Activated CD8-positive, alpha-beta memory T cell treated with anti-CD3 and anti-CD28 coated beads, Interleukin-2, amount 10 ng/mL, durations not matched to agents 7 days and 5 days (primary cell): ENCODE measurements at regions not wholly inside any gene's neighbourhood (a gene's known extent, or its start where the extent isn't known, plus 50 kb on each side); places are given as distances from the start of the nearest gene placed in this dataset.

ENCODE experiments used
- ATAC-seq: fragments of 150-1000 bp; cut with Tn5 transposase; one replicate; pipeline ENCODE4 v1.10.0; 2021; ENCODE audit warnings: moderate library complexity
- CTCF ChIA-PET: fragments of 350-600 bp; sonication (Branson Sonifier 250); formaldehyde crosslinking; loops from one replicate; lab custom pipeline; 2021; ENCODE audit warnings: antibody characterized with exemption; lab: Charles Lee
- DNase-seq: peaks from one replicate; pipeline ENCODE4 v3.0.0-alpha.2; 2020
- H3K27ac Mint-ChIP-seq: one replicate; pipeline ENCODE4 v1.8.0; 2021; ENCODE audit warnings: mild to moderate bottlenecking, mixed read lengths
- H3K27me3 Mint-ChIP-seq: one replicate; pipeline ENCODE4 v1.8.0; 2021; ENCODE audit warnings: mixed read lengths
- H3K36me3 Mint-ChIP-seq: one replicate; pipeline ENCODE4 v1.8.0; 2021; ENCODE audit warnings: mild to moderate bottlenecking, mixed read lengths
- H3K4me1 Mint-ChIP-seq: one replicate; pipeline ENCODE4 v1.8.0; 2021; ENCODE audit warnings: mixed read lengths
- H3K4me3 Mint-ChIP-seq: one replicate; pipeline ENCODE4 v1.8.0; 2021; ENCODE audit warnings: mild to moderate bottlenecking, moderate library complexity, mixed read lengths
- H3K9me3 Mint-ChIP-seq: one replicate; pipeline ENCODE4 v1.8.0; 2022; ENCODE audit warnings: low read depth, mixed read lengths

DNA sequence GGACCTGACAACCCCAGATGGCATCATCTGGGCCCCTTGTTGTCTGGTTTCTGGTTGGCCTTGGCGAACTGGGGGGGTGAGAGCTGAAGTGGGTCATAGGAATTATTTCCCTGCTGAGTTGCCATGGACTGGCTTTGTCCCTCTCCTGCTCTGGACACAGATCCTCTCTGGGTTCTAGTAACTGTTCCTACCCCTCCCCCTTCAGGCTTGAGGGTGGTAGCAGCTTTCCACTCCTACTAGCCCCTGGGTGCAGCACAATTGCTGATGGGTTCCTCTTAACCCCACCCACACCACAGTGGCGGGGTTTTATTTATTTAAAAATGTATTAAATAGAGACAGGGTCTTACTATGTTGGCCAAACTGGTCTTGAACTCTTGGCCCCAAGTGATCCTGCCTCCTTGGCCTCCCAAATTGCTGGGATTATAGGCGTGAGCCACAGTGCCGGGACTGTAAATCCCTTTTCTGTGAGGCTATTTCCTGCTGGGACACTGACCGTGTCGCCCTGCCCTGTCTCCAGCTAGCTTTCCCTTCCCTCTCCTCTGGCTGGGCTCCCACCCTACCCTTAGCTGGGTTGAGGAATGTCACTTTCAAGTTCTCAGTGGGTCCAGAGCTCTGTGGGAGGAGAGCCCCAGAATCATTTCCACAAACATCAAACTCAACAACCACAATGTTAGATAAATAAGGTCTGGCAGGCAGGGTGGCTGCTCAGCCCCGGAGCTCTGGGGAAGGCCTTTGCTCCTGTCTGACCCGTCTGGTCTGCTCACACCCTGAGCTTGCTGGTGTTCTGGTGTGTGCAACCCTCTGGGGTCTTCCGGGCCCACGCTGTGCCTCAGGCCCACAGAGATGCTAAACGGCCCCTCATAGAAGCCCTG is 112.7 kb upstream of the WNT4 start:
- Mint-ChIP-seq H3K27ac (no peak overlapping the region), H3K4me3 (no peak overlapping the region), H3K27me3 (peaks cover 19% of the 10 kb centered on the region), H3K4me1 (no peaks in the 10 kb centered on the region), H3K9me3 (no peaks in the 10 kb centered on the region), H3K36me3 (no peaks in the 10 kb centered on the region)
- DNase-seq (no peak), ATAC-seq (no peak)
- CTCF ChIA-PET, result no interaction called here

DNA sequence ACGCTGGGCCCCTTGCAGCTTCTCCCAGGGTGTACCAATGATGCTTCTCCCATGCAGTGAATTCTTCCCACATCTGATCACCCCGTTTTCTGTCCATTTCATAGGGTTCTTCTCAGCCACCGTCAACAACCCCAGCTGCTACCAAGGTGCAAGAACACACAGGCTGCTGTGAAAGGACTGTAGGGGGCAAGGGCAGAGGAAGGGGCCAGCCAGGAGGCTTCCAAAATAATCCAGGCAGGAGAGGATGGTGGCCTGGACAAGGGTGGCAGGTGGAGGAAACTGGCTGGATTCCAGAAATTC is 113.3 kb upstream of the WNT4 start:
- ATAC-seq (no peak), DNase-seq (no peak)
- no peaks in the 10 kb centered on the region for H3K9me3 Mint-ChIP-seq
- no peak overlapping the region for H3K27ac Mint-ChIP-seq
- H3K4me3 Mint-ChIP-seq, result no peak overlapping the region
- no peaks in the 10 kb centered on the region for H3K36me3 Mint-ChIP-seq
- CTCF ChIA-PET, result no interaction called here
- H3K27me3 Mint-ChIP-seq, result peaks cover 19% of the 10 kb centered on the region
- H3K4me1 Mint-ChIP-seq, result no peaks in the 10 kb centered on the region

DNA sequence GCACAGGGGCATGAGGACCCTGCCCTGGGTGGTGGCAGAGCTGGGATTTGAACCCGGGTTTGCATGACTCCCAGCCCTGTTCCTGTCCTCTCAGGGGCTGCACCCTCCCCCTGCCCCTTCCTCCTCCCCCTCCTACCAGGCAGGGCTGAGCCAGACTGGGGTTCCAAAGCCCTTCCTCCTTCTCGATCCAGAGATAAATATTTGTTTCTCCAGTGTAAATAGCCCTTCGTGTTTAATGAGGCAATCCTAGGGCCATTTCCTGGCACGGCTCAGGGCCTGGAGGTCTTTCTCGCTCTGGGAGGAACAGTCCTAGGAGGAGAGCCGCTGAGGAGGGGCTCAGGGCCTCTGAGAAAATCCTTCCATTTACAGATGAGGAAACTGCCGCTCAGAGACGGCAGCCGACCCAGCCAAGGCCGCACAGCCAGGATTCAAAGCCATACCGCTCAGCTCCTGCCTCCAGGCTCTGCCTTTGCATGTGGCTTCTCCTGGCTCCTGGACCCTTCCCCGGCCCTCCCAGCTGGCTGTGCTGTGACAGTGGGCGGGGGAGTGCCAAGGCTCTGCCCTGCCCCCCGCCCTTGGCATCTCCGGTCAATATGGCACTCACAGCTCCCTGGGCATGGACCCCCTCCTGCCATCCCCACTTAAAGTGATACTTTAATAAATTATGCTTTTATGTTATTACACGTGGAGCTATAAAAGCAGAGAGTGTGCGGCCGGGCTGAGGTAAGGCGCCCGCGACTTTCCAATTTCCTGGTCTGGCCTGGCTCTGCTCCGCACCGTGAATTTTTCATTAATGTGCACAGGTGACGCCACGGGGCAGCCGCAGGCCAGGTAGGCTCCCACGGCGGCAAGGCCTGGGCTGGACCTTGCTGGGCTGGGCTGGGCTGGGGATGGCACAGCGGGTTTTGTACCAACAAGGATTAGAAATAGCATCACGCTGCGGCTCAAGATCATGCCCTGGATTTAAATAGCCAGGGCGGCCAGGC is 114.7 kb upstream of the WNT4 start:
- H3K9me3 Mint-ChIP-seq, result no peaks in the 10 kb centered on the region
- DNase-seq, result no peak
- no peak overlapping the region for H3K4me3 Mint-ChIP-seq
- peaks cover 11% of the 10 kb centered on the region for H3K27me3 Mint-ChIP-seq
- H3K4me1 Mint-ChIP-seq, result no peaks in the 10 kb centered on the region
- H3K27ac Mint-ChIP-seq, result no peak overlapping the region
- CTCF ChIA-PET, result no interaction called here
- ATAC-seq, result no peak
- H3K36me3 Mint-ChIP-seq, result no peaks in the 10 kb centered on the region

DNA sequence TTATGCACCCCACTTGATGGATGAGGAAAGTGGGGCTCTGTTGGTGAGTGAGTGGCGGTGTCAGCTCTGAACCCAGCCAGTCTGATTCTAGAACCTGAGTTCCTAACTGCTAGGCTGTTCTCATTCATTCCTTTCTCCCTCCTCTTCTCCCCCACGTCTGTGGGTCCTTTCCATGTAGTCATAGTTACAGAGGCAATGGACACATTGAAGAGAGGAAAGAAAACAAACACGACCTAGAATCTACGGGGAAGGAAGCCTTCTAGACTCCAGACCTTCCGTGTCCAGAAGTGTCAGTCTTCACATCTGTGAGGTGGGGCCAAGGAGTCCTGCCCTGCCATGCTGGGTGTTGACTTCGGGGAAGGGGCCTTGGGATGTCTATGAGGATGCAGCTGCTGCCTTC is 115.8 kb upstream of the WNT4 start:
- CTCF ChIA-PET, result no interaction called here
- DNase-seq (no peak), ATAC-seq (no peak)
- H3K36me3 Mint-ChIP-seq, result no peaks in the 10 kb centered on the region
- H3K9me3 Mint-ChIP-seq, result no peaks in the 10 kb centered on the region
- H3K4me1 Mint-ChIP-seq, result no peaks in the 10 kb centered on the region
- no peak overlapping the region for H3K27ac Mint-ChIP-seq
- peaks cover 2% of the 10 kb centered on the region for H3K27me3 Mint-ChIP-seq
- H3K4me3 Mint-ChIP-seq, result no peak overlapping the region

DNA sequence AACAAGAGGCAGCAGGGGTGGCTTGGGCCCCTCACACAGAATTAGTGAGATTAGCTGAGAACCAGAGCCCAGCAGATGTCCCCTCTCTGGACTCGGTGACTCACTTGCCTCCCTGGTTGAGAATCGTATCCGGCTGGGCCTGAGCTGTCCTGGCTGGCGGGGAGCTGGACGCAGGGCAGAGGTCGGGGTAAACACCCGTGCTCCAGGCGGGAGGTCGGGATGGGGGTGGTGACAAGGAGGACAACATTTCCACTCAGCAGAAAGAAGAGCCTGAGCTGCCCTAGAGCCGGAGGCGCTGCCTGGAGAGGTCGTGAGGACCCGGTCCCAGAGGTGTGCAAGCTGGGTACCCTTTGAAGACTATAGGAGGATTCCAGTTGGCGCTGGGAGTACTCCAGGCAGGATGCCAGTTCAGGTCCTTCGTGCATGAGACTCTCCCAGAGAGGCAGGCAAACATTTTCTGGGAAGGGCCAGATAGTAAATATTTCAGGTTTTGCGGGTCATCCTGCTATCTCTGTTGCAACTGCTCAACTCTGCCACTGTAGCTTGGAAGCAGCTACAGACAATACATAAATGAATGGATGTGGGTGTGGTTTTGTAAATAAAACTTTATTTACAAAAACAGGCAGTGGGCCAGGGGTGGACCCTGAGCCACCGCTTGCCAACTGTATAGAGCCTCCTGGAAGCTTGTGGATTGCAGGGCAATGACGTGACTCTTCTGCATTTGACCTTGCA is 116.8 kb upstream of the WNT4 start:
- CTCF ChIA-PET, result no interaction called here
- ATAC-seq (no peak), DNase-seq (no peak)

DNA sequence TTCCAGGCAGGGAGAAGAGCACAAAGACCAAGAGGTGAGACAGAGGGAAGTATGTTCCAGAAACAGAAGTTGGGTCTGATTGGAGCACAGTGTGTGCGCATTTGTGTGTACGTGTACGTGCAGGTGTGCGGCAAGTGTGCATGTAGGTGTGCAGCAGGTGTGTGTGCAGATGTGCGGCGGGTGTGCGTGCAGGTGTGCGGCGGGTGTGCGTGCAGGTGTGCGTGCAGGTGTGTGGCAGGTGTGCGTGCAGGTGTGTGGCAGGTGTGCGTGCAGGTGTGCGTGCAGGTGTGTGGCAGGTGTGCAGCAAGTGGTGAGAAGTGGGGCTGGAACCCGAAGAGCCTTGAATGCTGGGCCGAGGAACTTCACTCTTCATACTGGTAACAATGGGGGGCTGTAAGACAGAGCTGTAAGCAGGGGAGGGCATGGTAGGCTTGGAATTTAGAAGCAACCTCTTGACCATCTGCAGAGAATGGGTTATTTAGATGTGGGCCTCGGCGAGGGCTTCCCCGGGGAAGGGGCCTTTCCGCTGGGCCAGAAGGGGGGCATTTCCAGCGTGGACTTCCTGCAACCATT is 118.0 kb upstream of the WNT4 start:
- peaks cover 2% of the 10 kb centered on the region for H3K27me3 Mint-ChIP-seq
- DNase-seq (no peak), ATAC-seq (no peak)
- H3K4me3 Mint-ChIP-seq, result no peak overlapping the region
- CTCF ChIA-PET, result no interaction called here
- H3K9me3 Mint-ChIP-seq, result no peaks in the 10 kb centered on the region
- H3K4me1 Mint-ChIP-seq, result no peaks in the 10 kb centered on the region
- H3K27ac Mint-ChIP-seq, result no peak overlapping the region
- no peaks in the 10 kb centered on the region for H3K36me3 Mint-ChIP-seq

More for the DNA sequence above, 116.8 kb upstream of the WNT4 start:
- H3K27me3 Mint-ChIP-seq, result peaks cover 2% of the 10 kb centered on the region
- H3K27ac Mint-ChIP-seq, result no peak overlapping the region
- H3K36me3 Mint-ChIP-seq, result no peaks in the 10 kb centered on the region
- no peaks in the 10 kb centered on the region for H3K4me1 Mint-ChIP-seq
- H3K4me3 Mint-ChIP-seq, result no peak overlapping the region
- no peaks in the 10 kb centered on the region for H3K9me3 Mint-ChIP-seq

DNA sequence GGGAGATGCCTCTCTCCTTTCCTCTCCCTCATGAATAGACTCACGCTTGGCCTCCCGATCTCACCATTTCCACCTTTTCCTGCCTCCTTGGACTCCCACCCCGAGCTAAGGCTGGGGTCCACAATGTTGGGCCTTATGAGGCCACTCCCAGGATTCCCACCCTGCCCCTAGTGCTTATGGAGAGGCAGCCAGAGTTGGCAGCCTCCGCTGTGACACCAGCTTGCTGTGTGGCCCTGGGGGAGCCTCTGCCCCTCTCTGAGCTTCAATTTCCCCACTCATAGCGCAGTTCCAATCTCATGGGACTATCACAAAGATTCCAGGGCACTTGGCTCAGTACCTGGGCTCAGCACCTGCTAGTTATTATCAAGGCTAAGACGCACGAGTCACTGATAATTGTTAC is 118.7 kb upstream of the WNT4 start:
- no peak for ATAC-seq
- Mint-ChIP-seq H3K4me1 (no peaks in the 10 kb centered on the region), H3K36me3 (no peaks in the 10 kb centered on the region), H3K27ac (no peak overlapping the region), H3K27me3 (peaks cover 2% of the 10 kb centered on the region), H3K9me3 (no peaks in the 10 kb centered on the region), H3K4me3 (no peak overlapping the region)
- DNase-seq, result no peak
- CTCF ChIA-PET, result no interaction called here

DNA sequence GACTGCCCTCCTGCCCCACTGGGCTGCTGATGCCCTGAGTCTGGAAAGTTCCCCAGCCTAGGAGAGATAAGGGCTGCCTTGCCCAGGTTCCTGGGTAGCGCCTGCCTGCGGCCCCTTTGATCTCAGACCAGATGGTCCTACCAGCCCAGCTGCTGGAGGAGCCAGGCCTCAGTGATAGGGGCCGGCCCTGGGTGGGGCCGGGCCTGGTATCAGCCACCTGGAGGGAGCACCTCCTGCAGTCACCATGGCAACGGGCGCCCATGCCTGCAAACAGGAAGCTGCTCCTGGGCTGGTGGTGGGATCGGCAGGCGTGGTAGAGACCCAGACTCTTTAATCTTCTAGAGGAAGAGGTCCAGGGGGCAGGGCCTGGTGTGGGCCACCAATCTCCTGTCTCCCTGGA is 119.7 kb upstream of the WNT4 start:
- no peak for ATAC-seq
- no peaks in the 10 kb centered on the region for H3K36me3 Mint-ChIP-seq
- H3K4me1 Mint-ChIP-seq, result no peaks in the 10 kb centered on the region
- CTCF ChIA-PET, result no interaction called here
- no peak for DNase-seq
- peaks cover 2% of the 10 kb centered on the region for H3K27me3 Mint-ChIP-seq
- no peak overlapping the region for H3K4me3 Mint-ChIP-seq
- H3K9me3 Mint-ChIP-seq, result no peaks in the 10 kb centered on the region
- H3K27ac Mint-ChIP-seq, result no peak overlapping the region

DNA sequence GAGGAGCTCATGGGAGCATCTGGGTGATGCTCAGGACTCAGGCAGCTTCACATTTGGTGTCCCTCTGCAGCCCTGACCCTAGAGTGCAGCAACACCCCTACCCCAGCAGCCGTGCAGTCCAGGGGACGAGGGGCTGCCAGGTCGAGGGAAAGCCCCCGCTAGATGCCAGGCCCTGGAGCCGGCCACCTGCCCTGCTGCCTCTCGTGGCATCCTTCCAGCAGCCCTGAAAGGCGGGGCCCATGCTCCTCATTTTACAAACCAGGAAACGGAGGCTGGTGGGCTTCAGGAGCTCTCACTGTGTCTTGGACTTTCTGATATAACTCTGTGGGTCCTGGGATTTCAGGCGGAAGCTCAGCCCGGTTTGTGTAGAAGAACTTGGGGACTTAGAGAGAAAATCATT is 120.5 kb upstream of the WNT4 start:
- no peak for DNase-seq
- no peaks in the 10 kb centered on the region for H3K4me1 Mint-ChIP-seq
- CTCF ChIA-PET, result no interaction called here
- no peak overlapping the region for H3K27ac Mint-ChIP-seq
- H3K27me3 Mint-ChIP-seq, result peaks cover 2% of the 10 kb centered on the region
- ATAC-seq, result no peak
- H3K4me3 Mint-ChIP-seq, result no peak overlapping the region
- no peaks in the 10 kb centered on the region for H3K36me3 Mint-ChIP-seq
- H3K9me3 Mint-ChIP-seq, result no peaks in the 10 kb centered on the region

DNA sequence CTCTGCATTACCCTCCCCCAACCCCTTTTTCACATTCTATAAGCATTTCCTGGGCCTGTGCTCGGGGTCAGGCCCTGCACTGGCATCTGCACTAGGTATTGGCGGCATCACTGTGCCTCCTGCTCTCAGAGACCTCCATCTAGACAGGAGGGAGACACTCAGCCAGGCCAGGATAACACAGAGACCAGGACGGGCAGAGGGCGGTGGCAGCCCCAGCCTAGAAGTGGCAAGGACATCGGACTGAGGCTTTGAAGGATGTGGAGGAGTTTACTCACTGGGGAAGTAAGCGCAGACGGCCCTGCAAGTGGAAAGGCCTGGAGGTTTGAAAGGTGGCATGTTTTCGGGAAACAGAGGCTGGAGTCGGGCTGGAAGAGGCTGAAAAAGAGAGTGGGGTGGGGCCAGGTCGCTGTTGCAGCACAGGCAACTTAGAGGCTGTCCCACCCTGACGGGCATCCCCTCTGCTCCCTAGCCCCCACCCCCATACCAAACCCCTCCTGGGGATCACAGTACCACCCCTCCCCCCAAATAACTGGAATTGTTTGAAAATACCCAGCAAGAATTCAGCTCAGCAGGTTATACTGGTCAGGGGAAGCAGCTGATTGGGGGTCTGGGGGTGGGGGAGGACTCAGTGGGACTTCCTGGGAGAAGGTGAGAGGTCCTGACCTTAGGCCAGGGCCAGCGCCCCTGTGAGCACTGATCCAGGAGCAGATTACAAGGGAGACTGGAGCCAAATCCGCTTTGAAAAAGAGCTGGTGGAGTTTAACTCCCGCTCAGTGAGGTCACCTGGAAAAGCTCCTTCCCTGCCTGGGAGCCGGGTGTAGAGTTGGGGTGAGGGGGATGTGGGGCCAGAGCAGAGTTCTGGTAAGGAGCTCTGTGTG is 121.8 kb upstream of the WNT4 start:
- H3K4me1 Mint-ChIP-seq, result no peaks in the 10 kb centered on the region
- H3K36me3 Mint-ChIP-seq, result no peaks in the 10 kb centered on the region
- peaks cover 2% of the 10 kb centered on the region for H3K27me3 Mint-ChIP-seq
- no peak overlapping the region for H3K4me3 Mint-ChIP-seq
- CTCF ChIA-PET, result no interaction called here
- no peak overlapping the region for H3K27ac Mint-ChIP-seq
- no peak for DNase-seq
- ATAC-seq, result no peak
- no peaks in the 10 kb centered on the region for H3K9me3 Mint-ChIP-seq

DNA sequence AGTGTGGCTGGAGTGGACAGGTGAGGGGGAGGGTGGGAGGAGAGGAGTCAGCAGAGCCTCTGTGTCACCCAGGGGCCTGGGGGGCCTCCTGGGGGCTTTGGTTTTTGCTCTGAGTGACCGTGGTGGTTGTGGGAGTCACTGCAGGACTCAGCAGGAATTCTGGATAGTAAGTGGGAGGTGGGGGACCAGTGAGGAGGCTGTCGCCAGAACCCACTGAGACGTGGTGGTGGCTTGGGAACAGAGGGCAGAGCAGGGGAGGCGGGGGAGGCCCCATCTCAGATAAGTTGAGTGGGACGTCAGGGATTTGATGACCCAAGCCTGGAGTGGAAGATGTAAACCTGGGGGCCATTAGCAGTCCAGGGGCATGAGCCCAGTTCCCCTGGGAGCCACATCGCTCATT is 123.2 kb upstream of the WNT4 start:
- Mint-ChIP-seq H3K36me3 (no peaks in the 10 kb centered on the region), H3K27me3 (no peaks in the 10 kb centered on the region), H3K4me1 (no peaks in the 10 kb centered on the region), H3K27ac (no peak overlapping the region), H3K9me3 (no peaks in the 10 kb centered on the region), H3K4me3 (no peak overlapping the region)
- ATAC-seq (no peak), DNase-seq (no peak)
- CTCF ChIA-PET, result no interaction called here

DNA sequence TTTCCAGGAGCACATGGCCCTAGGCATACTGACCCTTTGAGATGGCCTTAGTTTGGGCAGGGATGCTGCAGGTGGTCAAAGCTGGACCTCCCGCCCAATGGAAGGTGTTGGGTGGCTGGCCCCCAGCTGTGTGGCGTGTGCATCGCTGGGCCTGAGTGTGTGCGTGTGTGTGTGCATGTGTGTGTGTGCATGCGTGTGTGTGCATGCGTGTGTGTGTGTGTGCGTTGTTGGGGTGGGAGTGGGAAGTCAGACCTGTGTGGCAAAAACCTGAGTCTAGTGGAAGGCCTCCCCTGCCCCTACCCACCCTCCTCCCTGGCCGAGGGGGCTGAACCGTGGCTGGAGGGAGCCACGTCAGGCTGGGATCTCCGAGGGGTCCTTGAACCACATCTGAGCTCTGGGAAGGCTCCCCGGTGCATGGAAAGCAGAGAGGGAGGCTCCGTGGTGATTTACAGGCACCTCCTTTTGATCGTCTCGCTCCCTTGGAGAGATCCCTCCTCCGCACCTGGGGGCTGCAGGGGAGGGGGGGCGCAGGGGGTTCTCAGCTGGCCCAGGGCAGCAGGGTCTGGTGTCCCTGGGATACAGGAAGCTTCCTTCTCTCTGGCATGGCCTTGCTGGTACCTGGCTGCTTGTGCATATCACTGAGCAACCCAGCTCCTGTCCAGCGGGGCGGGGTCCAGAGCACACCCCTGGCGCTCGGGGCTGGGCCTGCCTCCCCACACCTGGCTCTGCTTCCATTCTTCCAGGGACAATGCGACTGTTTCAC is 124.7 kb upstream of the WNT4 start:
- no peaks in the 10 kb centered on the region for H3K4me1 Mint-ChIP-seq
- CTCF ChIA-PET, result no interaction called here
- no peak overlapping the region for H3K27ac Mint-ChIP-seq
- H3K36me3 Mint-ChIP-seq, result no peaks in the 10 kb centered on the region
- DNase-seq, result no peak
- H3K27me3 Mint-ChIP-seq, result peaks cover 5% of the 10 kb centered on the region
- no peak overlapping the region for H3K4me3 Mint-ChIP-seq
- no peak for ATAC-seq
- no peaks in the 10 kb centered on the region for H3K9me3 Mint-ChIP-seq
